NK-92 treated with Interleukin-12 subunit alpha and Interleukin-12 subunit beta, amount 100 ng/mL, for 24 hours (cell line): ENCODE measurements at regions not wholly inside any gene's neighbourhood (a gene's known extent, or its start where the extent isn't known, plus 50 kb on each side); places are given as distances from the start of the nearest gene placed in this dataset.
A peak's percentile ranks its signal among the peaks of the same experiment; 100 is the strongest.

Source experiments
- DNase-seq: peaks from one replicate; lab custom pipeline; 2025; lab: John Stamatoyannopoulos, UW

GRCh38 chr2:106041150-106041549 lies 153.0 kb downstream of the UXS1 start:
- DNase-seq: no peak

DNA sequence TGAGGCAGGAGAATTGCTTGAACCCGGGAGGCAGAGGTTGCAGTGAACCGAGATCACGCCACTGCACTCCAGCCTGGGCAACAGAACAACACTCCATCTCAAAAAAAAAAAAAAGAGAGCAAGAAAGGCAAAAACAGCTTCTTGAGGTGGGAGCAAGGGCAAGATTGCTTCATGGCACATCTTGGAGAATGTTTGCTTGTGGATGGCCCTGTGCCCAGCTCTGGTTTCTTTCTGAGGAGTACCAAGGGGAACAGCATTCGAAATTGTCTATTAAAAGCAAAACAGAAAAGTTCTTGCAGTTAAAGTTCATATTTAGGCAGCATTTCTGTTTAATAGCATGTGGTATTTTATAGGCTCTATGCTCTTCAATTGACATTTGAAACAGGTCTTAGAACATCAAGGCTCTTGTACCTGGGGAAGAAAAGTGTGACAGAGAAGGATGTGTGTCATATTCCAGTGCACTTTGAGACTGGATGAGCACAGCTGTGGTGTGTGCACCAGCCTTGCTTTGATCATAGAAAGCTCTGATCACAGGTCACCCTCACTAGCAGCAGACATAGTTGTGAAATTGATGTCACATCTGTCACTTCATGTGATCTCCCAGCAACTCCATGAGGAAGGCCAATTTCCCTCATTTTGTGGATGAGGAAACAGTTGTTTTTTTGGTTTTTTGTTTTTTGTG lies 154.3 kb downstream of the UXS1 start:
- no peak for DNase-seq

GRCh38 chr2:106038601-106039375 lies 155.3 kb downstream of the UXS1 start:
- DNase-seq: no peak

DNA sequence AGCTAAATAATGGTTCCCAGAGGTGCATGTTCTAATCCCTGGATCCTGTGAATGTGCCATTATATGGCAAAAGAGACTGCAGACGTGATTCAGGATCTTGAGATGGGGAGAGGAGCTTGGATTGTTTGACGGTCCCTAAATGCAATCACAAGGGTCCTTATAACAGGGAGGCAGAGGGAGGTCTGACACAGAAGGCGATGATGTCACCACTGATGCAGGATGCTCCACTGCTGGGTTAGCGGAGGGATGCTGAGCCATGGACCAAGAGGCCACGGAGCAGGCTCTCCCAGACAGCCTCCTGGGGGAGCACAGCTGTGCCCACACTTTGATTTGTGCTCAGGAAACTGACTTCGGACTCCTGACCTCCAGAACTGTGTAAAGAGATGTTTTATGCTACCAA lies 156.2 kb downstream of the UXS1 start:
- DNase-seq: no peak

DNA sequence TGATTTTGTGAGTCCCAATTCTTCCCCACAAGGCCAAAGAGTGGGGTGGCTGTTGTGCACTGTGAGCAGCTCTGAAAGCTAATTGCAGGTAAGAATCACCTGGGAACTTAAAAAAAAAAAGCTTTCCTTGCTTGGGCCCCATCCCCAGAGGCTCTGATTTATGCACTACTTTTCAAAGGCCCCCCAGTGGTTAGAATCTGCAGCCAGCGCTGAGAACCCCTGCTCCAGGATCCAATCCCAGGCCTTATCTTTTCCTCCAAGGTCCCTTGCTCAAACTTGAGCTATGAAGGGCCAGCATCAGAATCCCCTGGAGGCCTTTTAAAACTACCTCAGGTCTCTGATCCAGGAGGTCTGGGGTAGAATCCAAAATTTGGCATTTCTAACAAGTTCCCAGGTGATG lies 156.8 kb downstream of the UXS1 start:
- no peak for DNase-seq

- DNase-seq: no peak
Observed at GRCh38 chr2:106034325-106034724, 159.8 kb downstream of the UXS1 start.

GRCh38 chr2:106032676-106033075 lies 161.4 kb downstream of the UXS1 start:
- DNase-seq: no peak

GRCh38 chr2:106030287-106031268 lies 163.5 kb downstream of the UXS1 start:
- peak; percentile 5 for DNase-seq

GRCh38 chr2:106028192-106028591 lies 165.9 kb downstream of the UXS1 start:
- no peak for DNase-seq

DNA sequence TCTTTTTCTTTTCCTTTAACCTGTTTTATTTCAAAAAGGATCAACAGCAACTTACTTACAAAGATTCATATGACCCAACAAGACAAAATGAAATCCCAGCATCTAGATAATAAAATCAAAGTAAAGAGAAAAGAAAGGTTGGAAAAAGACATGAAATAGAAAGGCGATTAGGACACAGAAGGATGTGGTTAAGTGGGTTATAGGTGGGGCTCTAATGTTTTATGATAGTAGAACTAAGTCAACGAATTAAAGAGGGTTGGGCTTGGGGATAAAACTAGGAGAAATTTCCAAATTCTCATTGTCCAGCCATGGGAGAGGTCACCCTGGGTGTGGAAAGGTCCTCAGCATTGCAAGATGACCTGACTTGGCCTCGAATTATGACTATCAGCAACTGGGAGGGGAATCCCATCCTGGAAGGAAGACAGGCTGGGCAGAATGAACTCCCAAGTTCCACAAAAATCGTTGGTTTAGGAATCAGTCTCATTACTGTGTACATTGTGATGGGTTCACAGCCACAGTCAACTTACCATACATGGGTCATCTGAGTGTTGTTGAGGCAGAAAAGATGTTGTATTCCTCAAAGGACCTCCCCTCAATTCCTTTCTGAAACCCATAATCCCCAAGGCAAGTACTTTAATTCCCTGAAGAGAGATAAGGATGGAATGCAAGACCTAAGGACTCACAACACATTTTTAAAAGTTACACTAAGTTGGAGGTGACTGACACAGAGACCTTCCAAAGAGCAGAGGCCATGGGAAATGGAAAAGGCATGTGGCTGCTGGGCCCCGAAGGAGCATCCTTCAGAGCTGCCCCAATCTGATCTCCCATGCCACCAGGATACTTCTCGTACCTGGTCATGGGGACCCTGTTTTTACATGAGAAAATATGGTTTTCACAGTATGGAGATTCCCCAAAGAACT lies 167.6 kb downstream of the UXS1 start:
- no peak for DNase-seq

GRCh38 chr2:106025796-106026195 lies 168.3 kb downstream of the UXS1 start:
- no peak for DNase-seq

- DNase-seq: no peak
Observed at GRCh38 chr2:106021662-106022028, 172.5 kb downstream of the UXS1 start.

- DNase-seq: no peak
Observed at GRCh38 chr2:106020821-106021661, 173.1 kb downstream of the UXS1 start.

DNA sequence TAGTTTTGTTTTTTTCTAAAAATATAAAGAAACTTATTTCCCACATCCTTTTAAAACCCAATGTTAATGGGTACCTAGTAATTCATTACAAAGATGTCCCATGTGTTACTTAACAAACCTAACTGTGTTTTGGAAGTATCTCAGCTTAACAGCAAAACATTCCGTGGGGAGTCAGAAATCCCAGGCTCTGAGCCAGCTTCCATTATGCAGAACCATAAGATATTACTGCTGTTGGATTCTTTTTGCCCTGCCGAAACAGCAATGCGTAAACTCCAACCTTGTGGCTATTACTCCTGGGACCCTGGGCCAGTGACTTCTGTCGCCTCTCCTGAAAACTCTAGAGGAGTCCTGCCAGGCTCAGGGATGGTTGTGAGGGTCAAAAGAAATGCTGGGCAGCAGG lies 174.1 kb downstream of the UXS1 start:
- no peak for DNase-seq

- DNase-seq: no peak
Observed at GRCh38 chr2:106018141-106018540, 176.0 kb downstream of the UXS1 start.

- no peak for DNase-seq
Observed at GRCh38 chr2:106012591-106013347, 181.3 kb downstream of the UXS1 start.

DNA sequence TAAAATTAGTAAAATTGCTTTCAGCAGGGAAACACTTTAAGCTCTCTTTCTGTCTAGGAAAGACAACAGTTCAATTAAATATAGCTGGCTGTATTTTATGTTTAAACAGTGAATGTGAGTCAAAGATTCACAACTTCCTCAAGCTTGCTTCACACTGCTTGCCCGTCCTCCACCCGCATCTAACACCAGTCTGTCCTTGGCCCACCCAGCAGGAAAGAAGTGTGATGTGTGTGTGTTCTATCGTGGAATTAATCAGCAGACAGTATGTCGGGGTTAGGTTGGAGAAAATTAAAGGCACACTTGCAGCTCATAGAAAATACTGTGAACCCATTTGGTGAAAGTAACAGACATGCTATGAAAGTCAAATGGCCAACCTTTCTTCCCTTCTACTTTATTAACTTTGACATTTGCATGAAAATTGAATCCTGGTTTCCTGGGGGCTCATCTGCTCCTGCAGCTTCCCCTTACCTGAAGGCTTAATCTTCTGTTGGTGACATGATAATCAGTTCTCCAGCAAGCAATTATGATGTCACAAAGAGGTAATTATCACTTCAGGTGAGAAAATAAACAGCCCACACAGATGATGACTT lies 182.0 kb downstream of the UXS1 start:
- DNase-seq: no peak

- DNase-seq: no peak
Observed at GRCh38 chr2:106011380-106011779, 182.7 kb downstream of the UXS1 start.

GRCh38 chr2:106010818-106011355 lies 183.2 kb downstream of the UXS1 start:
- DNase-seq: no peak
